ENCODE measurements at regions not wholly inside any gene's neighbourhood (a gene's known extent, or its start where the extent isn't known, plus 50 kb on each side); places are given as distances from the start of the nearest gene placed in this dataset.

- TF ChIP-seq POLR2A (IDR thresholded peaks at IDR 0.05; ENCODE audit: low read length) (no peak), GATA1 (IDR thresholded peaks at IDR 0.05; ENCODE audit: low read depth, low read length) (no peak)
Measured at GRCh38 chr6:75025371-75025770, 180.5 kb downstream of the COL12A1 start.

Data from erythroblast (primary cell).